Mammary epithelial cell (primary cell): ENCODE measurements at regions not wholly inside any gene's neighbourhood (a gene's known extent, or its start where the extent isn't known, plus 50 kb on each side); places are given as distances from the start of the nearest gene placed in this dataset.

Experiments
- CTCF ChIP-seq, 2 donors: IDR thresholded peaks in 1 of 2; conservative IDR thresholded peaks in 1 of 2; 2 replicates each; pipeline ENCODE4 v1.5.1; 2011 to 2012; ENCODE audit warnings: inconsistent platforms in 2 of 2, low read length in 2 of 2, mild to moderate bottlenecking in 2 of 2, control low read depth in 1 of 2, low read depth in 1 of 2; ENCODE audit not compliant: insufficient read depth in 1 of 2; ENCODE audit errors: extremely low read depth in 1 of 2
- EZH2 ChIP-seq: IDR thresholded peaks from 2 replicates; pipeline ENCODE4 v1.6.1; 2012; ENCODE audit warnings: low read length, inconsistent platforms, borderline replicate concordance

- TF ChIP-seq CTCF (conservative IDR thresholded peaks at IDR 0.05 in 1 of 2, IDR thresholded peaks at IDR 0.05 in 1 of 2; ENCODE audit: extremely low read depth in 1 of 2, insufficient read depth in 1 of 2, low read depth in 1 of 2, low read length in 2 of 2) (no peak), EZH2 (no peak)
These were observed 85.2 kb downstream of the SPRY4 start for GRCh38 chr5:142239394-142240159.
